B cell (primary cell): ENCODE measurements at regions not wholly inside any gene's neighbourhood (a gene's known extent, or its start where the extent isn't known, plus 50 kb on each side); places are given as distances from the start of the nearest gene placed in this dataset.

Source experiments
- ATAC-seq: fragments of 200-7000 bp; cut with Tn5 transposase; one replicate; pipeline ENCODE4 v1.10.0; 2021; ENCODE audit warnings: low read depth, mild to moderate bottlenecking, moderate number of reproducible peaks, moderate library complexity
- CTCF ChIA-PET: fragments of 350-600 bp; sonication (Branson Sonifier 250); formaldehyde crosslinking; loops from one replicate; lab custom pipeline; 2021; ENCODE audit warnings: antibody characterized with exemption, inconsistent platforms; lab: Charles Lee
- POLR2A ChIA-PET: fragments of 350-600 bp; sonication (Branson Sonifier 250); formaldehyde crosslinking; loops from one replicate; lab custom pipeline; 2021; ENCODE audit warnings: antibody characterized with exemption; lab: Charles Lee
- DNase-seq: peaks from one replicate; pipeline ENCODE4 v3.0.0; 2013
- H2AFZ ChIP-seq: 2 replicates; pipeline ENCODE4 v1.6.1; 2012; ENCODE audit warnings: mild to moderate bottlenecking, low read depth, low read length; ENCODE audit not compliant: insufficient read depth, poor library complexity, severe bottlenecking
- H3K27ac ChIP-seq, 2 donors: 1 replicate in 1 of 2; 2 replicates in 1 of 2; pipeline ENCODE4 v1.5.1; 2012 to 2013; ENCODE audit warnings: low read length in 2 of 2, mild to moderate bottlenecking in 2 of 2, moderate library complexity in 1 of 2
- H3K27me3 ChIP-seq, 4 experiments: fragments of 200-600 bp in 1 of 4; sonication (generic) in 1 of 4; replicated peaks in 1 of 4; 1 replicate in 2 of 4; 2 replicates in 2 of 4; pipeline versions ENCODE4 v1.6.1 to v1.7.0; 2013 to 2016; ENCODE audit warnings: low read length in 3 of 4, mild to moderate bottlenecking in 2 of 4, mixed read lengths in 1 of 4, moderate library complexity in 1 of 4; ENCODE audit not compliant: insufficient read depth in 4 of 4, control insufficient read depth in 3 of 4; ENCODE audit errors: control extremely low read depth in 1 of 4
- H3K36me3 ChIP-seq, 2 experiments: replicated peaks in 1 of 2; 1 replicate in 1 of 2; 2 replicates in 1 of 2; pipeline versions ENCODE4 v1.6.1 to v1.7.1; 2013; ENCODE audit warnings: low read length in 1 of 2; ENCODE audit not compliant: insufficient read depth in 2 of 2, control insufficient read depth in 1 of 2; ENCODE audit errors: control extremely low read depth in 1 of 2, extremely low read depth in 1 of 2
- H3K4me1 ChIP-seq, 2 donors: fragments of 200-600 bp in 1 of 2; sonication (generic) in 1 of 2; 1 replicate in 1 of 2; 2 replicates in 1 of 2; pipeline versions ENCODE4 v1.5.1 to v1.6.1; 2013 to 2017; ENCODE audit warnings: low read length in 2 of 2; ENCODE audit not compliant: control insufficient read depth in 2 of 2, insufficient read depth in 2 of 2
- H3K4me2 ChIP-seq: replicated peaks from 2 replicates; pipeline ENCODE3; 2012; ENCODE audit warnings: mild to moderate bottlenecking, low read depth, low read length; ENCODE audit not compliant: poor library complexity, severe bottlenecking
- H3K4me3 ChIP-seq, 5 experiments: fragments of 200-600 bp in 1 of 5; sonication (generic) in 1 of 5; 1 replicate in 3 of 5; 2 replicates in 2 of 5; pipeline versions ENCODE4 v1.5.1 to v1.7.0; 2011 to 2016; ENCODE audit warnings: low read length in 4 of 5, mild to moderate bottlenecking in 4 of 5, low read depth in 2 of 5, control low read depth in 1 of 5, moderate library complexity in 1 of 5; ENCODE audit not compliant: insufficient read depth in 1 of 5; ENCODE audit errors: control extremely low read depth in 1 of 5, extremely low read depth in 1 of 5
- H3K79me2 ChIP-seq: fragments of 200-600 bp; sonication (generic); one replicate; pipeline ENCODE4 v1.6.0; 2016; ENCODE audit warnings: low read length; ENCODE audit not compliant: control insufficient read depth, insufficient read depth
- H3K9ac ChIP-seq: fragments of 200-600 bp; sonication (generic); 2 replicates; pipeline ENCODE4 v1.6.1; 2017; ENCODE audit warnings: mild to moderate bottlenecking, low read length, moderate library complexity
- H3K9me3 ChIP-seq, 3 donors: one replicate each; pipeline versions ENCODE4 v1.6.1 to v1.7.1; 2013; ENCODE audit warnings: low read length in 2 of 3; ENCODE audit not compliant: control insufficient read depth in 2 of 3, insufficient read depth in 1 of 3; ENCODE audit errors: control extremely low read depth in 1 of 3
- H4K20me1 ChIP-seq: 2 replicates; pipeline ENCODE4 v1.6.0; 2012; ENCODE audit warnings: mild to moderate bottlenecking, low read length; ENCODE audit not compliant: insufficient read depth, control insufficient read depth, poor library complexity, severe bottlenecking
- H3K27ac Mint-ChIP-seq: one replicate; pipeline ENCODE4 v1.8.0; 2021; ENCODE audit warnings: mixed read lengths
- H3K27me3 Mint-ChIP-seq: one replicate; pipeline ENCODE4 v1.8.0; 2021; ENCODE audit warnings: mixed read lengths
- H3K4me1 Mint-ChIP-seq: one replicate; pipeline ENCODE4 v1.8.0; 2021; ENCODE audit warnings: mixed read lengths
- H3K4me3 Mint-ChIP-seq: one replicate; pipeline ENCODE4 v1.8.0; 2021; ENCODE audit warnings: mixed read lengths
- H3K9me3 Mint-ChIP-seq: one replicate; pipeline ENCODE4 v1.8.0; 2022; ENCODE audit warnings: mixed read lengths; ENCODE audit not compliant: insufficient read depth
- CTCF ChIP-seq: fragments of 200-600 bp; IDR thresholded peaks from one replicate; pipeline ENCODE4 v1.8.0; 2022; ENCODE audit warnings: antibody characterized with exemption, mild to moderate bottlenecking
- EZH2 ChIP-seq: IDR thresholded peaks from 2 replicates; pipeline ENCODE4 v1.6.1; 2012; ENCODE audit warnings: borderline replicate concordance, low read depth, mild to moderate bottlenecking, moderate library complexity, low read length; ENCODE audit not compliant: insufficient read depth, poor library complexity, severe bottlenecking
- WGBS: methylation state at CpG from one replicate; pipeline ENCODE4 v1.1.5; 2013; ENCODE audit warnings: missing lambda C conversion rate; ENCODE audit not compliant: insufficient coverage; 5-methylcytosine and 5-hydroxymethylcytosine counted together
- intact Hi-C: fragments of 100-400 bp; cut with micrococcal nuclease; formaldehyde crosslinking; loops from one replicate; pipeline ENCODE4 v1.10.0; 2022

- no peak overlapping the region for H2AFZ ChIP-seq
- H3K9ac ChIP-seq = no peak overlapping the region
- no peak for DNase-seq
- no peak overlapping the region for H3K4me2 ChIP-seq
- H3K4me3 Mint-ChIP-seq = no peak overlapping the region
- H3K79me2 ChIP-seq = no peaks in the 10 kb centered on the region
- no peaks in the 10 kb centered on the region for H3K9me3 Mint-ChIP-seq
- H3K4me1 ChIP-seq = no peaks in the 10 kb centered on the region
- no peak overlapping the region for H3K27ac ChIP-seq
- H3K27ac Mint-ChIP-seq = no peak overlapping the region
- intact Hi-C loops = no loop called here
- POLR2A ChIA-PET = no interaction called here
- no peaks in the 10 kb centered on the region for H4K20me1 ChIP-seq
- CTCF ChIA-PET = no interaction called here
- no peak overlapping the region for H3K4me3 ChIP-seq
- TF ChIP-seq EZH2 (no peak), CTCF (no peak)
- H3K27me3 Mint-ChIP-seq = no peaks in the 10 kb centered on the region
- H3K27me3 ChIP-seq = no peaks in the 10 kb centered on the region
- H3K9me3 ChIP-seq = no peaks in the 10 kb centered on the region
- no CpG with 5 or more reads among the region's 1 CpG for WGBS
- H3K36me3 ChIP-seq = no peaks in the 10 kb centered on the region
- H3K4me1 Mint-ChIP-seq = peaks cover 7% of the 10 kb centered on the region
- no peak for ATAC-seq
Measured at GRCh38 chr1:208607616-208608015, 363.4 kb upstream of the PLXNA2 start.

DNA sequence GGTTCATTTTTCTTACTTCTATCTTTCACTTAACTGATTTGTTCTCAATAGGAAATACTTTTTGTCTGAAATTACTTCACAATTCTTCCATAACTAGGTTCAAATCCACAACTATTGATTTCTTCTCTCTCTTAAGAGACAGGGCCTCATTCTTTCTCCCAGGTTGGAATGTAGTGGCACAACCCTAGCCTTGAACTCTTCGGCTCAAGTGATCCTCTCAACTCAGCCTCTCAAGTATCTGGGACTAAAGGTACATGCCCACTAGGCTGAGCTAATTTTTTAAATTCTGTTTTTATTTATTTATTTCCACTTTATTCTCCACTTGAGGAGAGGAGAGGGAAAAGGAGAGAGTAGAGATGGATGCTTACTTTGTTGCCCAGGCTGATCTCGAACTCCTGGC lies 370.4 kb upstream of the PLXNA2 start:
- no peak overlapping the region for H2AFZ ChIP-seq
- H3K4me1 ChIP-seq = no peaks in the 10 kb centered on the region
- no peak overlapping the region for H3K4me2 ChIP-seq
- TF ChIP-seq EZH2 (no peak), CTCF (no peak)
- no peak overlapping the region for H3K4me3 Mint-ChIP-seq
- H3K36me3 ChIP-seq = no peaks in the 10 kb centered on the region
- no peak for ATAC-seq
- 100% methylated on average over 1 of the region's 2 CpGs for WGBS
- peaks cover 0 to 7% (median 3%) of the 10 kb centered on the region in 3 donors for H3K9me3 ChIP-seq
- CTCF ChIA-PET = no interaction called here
- no peak overlapping the region for H3K27ac Mint-ChIP-seq
- POLR2A ChIA-PET = no interaction called here
- no peak overlapping the region for H3K27ac ChIP-seq
- H3K9me3 Mint-ChIP-seq = peaks cover 2% of the 10 kb centered on the region
- DNase-seq = no peak
- H4K20me1 ChIP-seq = no peaks in the 10 kb centered on the region
- no peaks in the 10 kb centered on the region for H3K4me1 Mint-ChIP-seq
- no peak overlapping the region for H3K4me3 ChIP-seq
- H3K9ac ChIP-seq = no peak overlapping the region
- intact Hi-C loops = no loop called here
- no peaks in the 10 kb centered on the region for H3K27me3 Mint-ChIP-seq
- H3K27me3 ChIP-seq = no peaks in the 10 kb centered on the region
- H3K79me2 ChIP-seq = no peaks in the 10 kb centered on the region
